HepG2 (cell line): ENCODE measurements at regions not wholly inside any gene's neighbourhood (a gene's known extent, or its start where the extent isn't known, plus 50 kb on each side); places are given as distances from the start of the nearest gene placed in this dataset.

Source experiments
- ATAC-seq: fragments of 200-7000 bp; cut with Tn5 transposase; 3 replicates; pipeline ENCODE4 v1.9.1; 2020; ENCODE audit warnings: mild to moderate bottlenecking, moderate library complexity
- BruUV-seq: library from RNA; stranded (reverse); fragments of 400-500 nt; replicated peaks from 2 replicates; lab custom pipeline; 2021; lab: Mats Ljungman, UMichigan
- CTCF ChIA-PET: fragments of 300-600 bp; formaldehyde crosslinking; extraction: SDS; loops from one replicate; lab custom pipeline; 2021; ENCODE audit warnings: low total read pairs, inconsistent platforms, low intra/inter-chr PET ratio; lab: Yijun Ruan, JAX
- POLR2A ChIA-PET: fragments of 350-600 bp; sonication (Branson Sonifier 250); formaldehyde crosslinking; loops from one replicate; lab custom pipeline; 2020; ENCODE audit warnings: antibody characterized with exemption, inconsistent platforms; lab: Yijun Ruan, JAX
- DNase-seq: peaks from one replicate; pipeline ENCODE4 v3.0.0-alpha.2; 2015; ENCODE audit warnings: low spot score
- FAIRE-seq: peaks from 3 replicates; lab custom pipeline; 2011; peaks lifted over from hg19 to GRCh38; lab: Jason Lieb, UNC
- H2AFZ ChIP-seq: one replicate; pipeline ENCODE4 v1.6.1; 2011; ENCODE audit warnings: low read length, inconsistent platforms
- H3K27ac ChIP-seq: fragments of 300-600 bp; 3 replicates; pipeline ENCODE4 v1.8.0; 2011; ENCODE audit warnings: mixed run types, mild to moderate bottlenecking, mixed read lengths, low read length, inconsistent platforms; ENCODE audit not compliant: insufficient read depth; ENCODE audit errors: extremely low read length
- H3K27me3 ChIP-seq, 2 experiments: fragments of 200-600 bp in 1 of 2; 2 replicates in 1 of 2; 3 replicates in 1 of 2; pipeline versions ENCODE4 v1.6.0 to v1.8.0; 2011; ENCODE audit warnings: low read length in 2 of 2, mild to moderate bottlenecking in 2 of 2, moderate library complexity in 2 of 2, inconsistent platforms in 1 of 2; ENCODE audit not compliant: insufficient read depth in 2 of 2, control insufficient read depth in 1 of 2
- H3K36me3 ChIP-seq, 2 experiments: fragments of 200-600 bp in 1 of 2; replicated peaks in 1 of 2; 2 replicates in 1 of 2; 3 replicates in 1 of 2; pipeline versions ENCODE4 v1.5.1 to v1.8.0; 2011; ENCODE audit warnings: low read length in 2 of 2, inconsistent platforms in 1 of 2; ENCODE audit not compliant: insufficient read depth in 2 of 2, control insufficient read depth in 1 of 2
- H3K4me1 ChIP-seq: 2 replicates; pipeline ENCODE4 v1.5.1; 2012; ENCODE audit warnings: low read length, inconsistent platforms; ENCODE audit not compliant: insufficient read depth
- H3K4me2 ChIP-seq: 2 replicates; pipeline ENCODE4 v1.6.0; 2011; ENCODE audit warnings: low read depth, low read length, inconsistent platforms
- H3K4me3 ChIP-seq, 3 experiments: fragments of 200-600 bp in 1 of 3; sonication (generic), shearing (Covaris generic) in 1 of 3; replicated peaks in 1 of 3; 2 replicates each; pipeline ENCODE4 v1.5.1; 2011 to 2016; ENCODE audit warnings: low read length in 3 of 3, inconsistent platforms in 2 of 3, low read depth in 2 of 3, mild to moderate bottlenecking in 2 of 3, control low read depth in 1 of 3, mixed read lengths in 1 of 3; ENCODE audit not compliant: insufficient read depth in 1 of 3
- H3K79me2 ChIP-seq: one replicate; pipeline ENCODE4 v1.6.1; 2011; ENCODE audit warnings: low read length, inconsistent platforms; ENCODE audit not compliant: insufficient read depth
- H3K9ac ChIP-seq: 2 replicates; pipeline ENCODE4 v1.6.0; 2011; ENCODE audit warnings: mild to moderate bottlenecking, low read depth, low read length, inconsistent platforms; ENCODE audit not compliant: insufficient read depth
- H3K9me3 ChIP-seq: 2 replicates; pipeline ENCODE4 v1.5.1; 2012; ENCODE audit warnings: mild to moderate bottlenecking, low read length
- H4K20me1 ChIP-seq: 2 replicates; pipeline ENCODE4 v1.6.0; 2011; ENCODE audit warnings: inconsistent platforms, mild to moderate bottlenecking, low read length, moderate library complexity; ENCODE audit not compliant: insufficient read depth
- CEBPG ChIP-seq: IDR thresholded peaks from 2 replicates; pipeline ENCODE4 v1.6.1; 2016
- DMTF1 ChIP-seq: sonication (generic); formaldehyde crosslinking; IDR thresholded peaks from 2 replicates; pipeline ENCODE4 v1.4.0; 2020; ENCODE audit warnings: mild to moderate bottlenecking, missing genetic modification reagents
- GATAD1 ChIP-seq: IDR thresholded peaks from 2 replicates; pipeline ENCODE4 v1.6.1; 2016; ENCODE audit warnings: missing genetic modification reagents, missing compliant biosample characterization
- HIVEP1 ChIP-seq: sonication (generic); formaldehyde crosslinking; IDR thresholded peaks from 2 replicates; pipeline ENCODE4 v1.4.0; 2020; ENCODE audit warnings: mild to moderate bottlenecking, missing genetic modification reagents
- IKZF4 ChIP-seq: sonication (generic); formaldehyde crosslinking; IDR thresholded peaks from 2 replicates; pipeline ENCODE4 v1.5.1; 2020; ENCODE audit warnings: borderline replicate concordance, mild to moderate bottlenecking, low read depth, missing genetic modification reagents; ENCODE audit errors: not compliant biosample characterization
- KLF15 ChIP-seq: sonication (generic); formaldehyde crosslinking; IDR thresholded peaks from 2 replicates; pipeline ENCODE4 v1.8.1; 2023; ENCODE audit warnings: borderline replicate concordance, mild to moderate bottlenecking, inconsistent platforms, missing genetic modification reagents, mixed read lengths
- MNT ChIP-seq: fragments of 450-650 bp; IDR thresholded peaks from 2 replicates; pipeline ENCODE4 v1.6.1; 2016
- NR2F2 ChIP-seq: IDR thresholded peaks from 2 replicates; pipeline ENCODE4 v1.6.1; 2012; ENCODE audit warnings: low read depth, inconsistent platforms, borderline replicate concordance
- POLR2G ChIP-seq: fragments of 200-400 bp; formaldehyde crosslinking; IDR thresholded peaks from 2 replicates; pipeline ENCODE4 v1.6.1; 2018; ENCODE audit warnings: mild to moderate bottlenecking, low read depth, low read length, moderate library complexity
- SP4 ChIP-seq: sonication (generic); formaldehyde crosslinking; IDR thresholded peaks from 2 replicates; pipeline ENCODE4 v1.8.1; 2023; ENCODE audit warnings: mild to moderate bottlenecking, missing genetic modification reagents
- ZNF382 ChIP-seq: sonication (generic); formaldehyde crosslinking; IDR thresholded peaks from 2 replicates; pipeline ENCODE4 v1.5.0; 2020; ENCODE audit warnings: missing genetic modification reagents, mild to moderate bottlenecking, borderline replicate concordance
- ZNF83 ChIP-seq: sonication (generic); formaldehyde crosslinking; IDR thresholded peaks from 2 replicates; pipeline ENCODE4 v1.4.0; 2020; ENCODE audit warnings: missing genetic modification reagents, mild to moderate bottlenecking, borderline replicate concordance
- WGBS: methylation state at CpG from one replicate; pipeline ENCODE4 v1.1.6; 2017; ENCODE audit warnings: low lambda C conversion rate; 5-methylcytosine and 5-hydroxymethylcytosine counted together
- in situ Hi-C: cut with HindIII; loops from 2 replicates; pipeline ENCODE4 v1.10.0; 2017; ENCODE audit warnings: low pct_unique_long_range_greater_than_20kb; ENCODE audit not compliant: extremely low pct_ligation_motif_present
- intact Hi-C: fragments of 100-400 bp; cut with micrococcal nuclease; formaldehyde crosslinking; loops from one replicate; pipeline ENCODE4 v1.10.0; 2022; ENCODE audit not compliant: unreplicated experiment
- TF ChIP-seq, protein P1 (sequence below): sonication (generic); formaldehyde crosslinking; IDR thresholded peaks from 2 replicates; pipeline ENCODE4 v1.5.1; 2020; ENCODE audit warnings: mild to moderate bottlenecking, missing genetic modification reagents
- TF ChIP-seq, protein P2 (sequence below): IDR thresholded peaks from 2 replicates; pipeline ENCODE4 v1.6.1; 2016; ENCODE audit warnings: missing genetic modification reagents, missing compliant biosample characterization

GRCh38 chr4:13877626-13878025 lies 250.1 kb upstream of the BOD1L1 start:
- H3K27ac ChIP-seq = no peak overlapping the region
- TF ChIP-seq DMTF1 = no peak
- no peak for TF ChIP-seq GATAD1 (CRISPR knock-in tag)
- TF ChIP-seq ZNF83 (CRISPR knock-in tag) = no peak
- TF ChIP-seq HIVEP1 (CRISPR knock-in tag) = no peak
- TF ChIP-seq, protein P1, sequence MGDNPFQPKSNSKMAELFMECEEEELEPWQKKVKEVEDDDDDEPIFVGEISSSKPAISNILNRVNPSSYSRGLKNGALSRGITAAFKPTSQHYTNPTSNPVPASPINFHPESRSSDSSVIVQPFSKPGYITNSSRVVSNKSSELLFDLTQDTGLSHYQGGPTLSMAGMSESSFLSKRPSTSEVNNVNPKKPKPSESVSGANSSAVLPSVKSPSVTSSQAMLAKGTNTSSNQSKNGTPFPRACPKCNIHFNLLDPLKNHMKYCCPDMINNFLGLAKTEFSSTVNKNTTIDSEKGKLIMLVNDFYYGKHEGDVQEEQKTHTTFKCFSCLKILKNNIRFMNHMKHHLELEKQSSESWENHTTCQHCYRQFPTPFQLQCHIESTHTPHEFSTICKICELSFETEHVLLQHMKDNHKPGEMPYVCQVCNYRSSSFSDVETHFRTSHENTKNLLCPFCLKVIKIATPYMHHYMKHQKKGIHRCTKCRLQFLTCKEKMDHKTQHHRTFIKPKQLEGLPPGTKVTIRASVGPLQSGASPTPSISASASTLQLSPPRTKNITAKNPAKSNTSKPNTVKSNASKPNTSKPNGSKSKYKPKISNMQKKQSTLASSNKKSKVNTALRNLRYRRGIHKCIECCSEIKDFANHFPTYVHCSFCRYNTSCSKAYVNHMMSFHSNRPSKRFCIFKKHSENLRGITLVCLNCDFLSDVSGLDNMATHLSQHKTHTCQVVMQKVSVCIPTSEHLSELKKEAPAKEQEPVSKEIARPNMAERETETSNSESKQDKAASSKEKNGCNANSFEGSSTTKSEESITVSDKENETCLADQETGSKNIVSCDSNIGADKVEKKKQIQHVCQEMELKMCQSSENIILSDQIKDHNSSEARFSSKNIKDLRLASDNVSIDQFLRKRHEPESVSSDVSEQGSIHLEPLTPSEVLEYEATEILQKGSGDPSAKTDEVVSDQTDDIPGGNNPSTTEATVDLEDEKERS = no peak
- no peak for TF ChIP-seq POLR2G
- no peak for TF ChIP-seq CEBPG (CRISPR knock-in tag)
- TF ChIP-seq NR2F2 = no peak
- TF ChIP-seq MNT = no peak
- TF ChIP-seq IKZF4 (CRISPR knock-in tag) = no peak
- no peak for TF ChIP-seq SP4
- TF ChIP-seq, protein P2, sequence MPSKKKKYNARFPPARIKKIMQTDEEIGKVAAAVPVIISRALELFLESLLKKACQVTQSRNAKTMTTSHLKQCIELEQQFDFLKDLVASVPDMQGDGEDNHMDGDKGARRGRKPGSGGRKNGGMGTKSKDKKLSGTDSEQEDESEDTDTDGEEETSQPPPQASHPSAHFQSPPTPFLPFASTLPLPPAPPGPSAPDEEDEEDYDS (CRISPR knock-in tag) = no peak
- TF ChIP-seq ZNF382 (CRISPR knock-in tag) = no peak
- no peak for TF ChIP-seq KLF15
- intact Hi-C loops = no loop called here
- DNase-seq = no peak
- H3K27me3 ChIP-seq = no peaks in the 10 kb centered on the region
- FAIRE-seq = no peak
- H2AFZ ChIP-seq = no peak overlapping the region
- no peak overlapping the region for H3K4me2 ChIP-seq
- in situ Hi-C loops = no loop called here
- H3K4me1 ChIP-seq = no peaks in the 10 kb centered on the region
- no peaks in the 10 kb centered on the region for H3K79me2 ChIP-seq
- no TSS peak for BruUV-seq
- H4K20me1 ChIP-seq = no peaks in the 10 kb centered on the region
- ChIA-PET POLR2A (no interaction called here), CTCF (no interaction called here)
- no peak overlapping the region for H3K4me3 ChIP-seq
- ATAC-seq = no peak
- no peaks in the 10 kb centered on the region for H3K36me3 ChIP-seq
- H3K9me3 ChIP-seq = peaks cover 27% of the 10 kb centered on the region; the same call in 1 of the 2 replicates
- WGBS = 28% methylated on average over 4 of the region's 4 CpGs
- H3K9ac ChIP-seq = no peak overlapping the region
